VCaP (cell line): ENCODE measurements at regions not wholly inside any gene's neighbourhood (a gene's known extent, or its start where the extent isn't known, plus 50 kb on each side); places are given as distances from the start of the nearest gene placed in this dataset.
"Not testable (repeated sequence)": the region's sequence is repeated elsewhere in the genome, so short reads cannot be mapped to it uniquely, and the experiment has no call there.

Experiments used
- H3K27ac ChIP-seq: fragments of 450-650 bp; 2 replicates; pipeline ENCODE4 v1.5.1; 2017
- CTCF ChIP-seq: fragments of 450-650 bp; conservative IDR thresholded peaks from 2 replicates; pipeline ENCODE4 v1.5.1; 2017; ENCODE audit warnings: mild to moderate bottlenecking, moderate library complexity

- TF ChIP-seq CTCF = no peak
- no peak overlapping the region for H3K27ac ChIP-seq
These were observed 1355.1 kb upstream of the SLC39A10 start for GRCh38 chr2:194301946-194302345.

- no peak for TF ChIP-seq CTCF
- no peak overlapping the region for H3K27ac ChIP-seq
These were observed 1362.9 kb upstream of the SLC39A10 start for GRCh38 chr2:194294156-194294555.

GRCh38 chr2:194291104-194291503 is 1365.9 kb upstream of the SLC39A10 start:
- TF ChIP-seq CTCF = no peak

GRCh38 chr2:194289712-194290346 is 1367.2 kb upstream of the SLC39A10 start:
- no peak overlapping the region for H3K27ac ChIP-seq
- TF ChIP-seq CTCF = no peak

More at GRCh38 chr2:194291104-194291503, 1365.9 kb upstream of the SLC39A10 start:
- no peak overlapping the region for H3K27ac ChIP-seq

- not testable (repeated sequence) for H3K27ac ChIP-seq
These were observed 1380.4 kb upstream of the SLC39A10 start for GRCh38 chr2:194276667-194277066.

- no peak for TF ChIP-seq CTCF
- H3K27ac ChIP-seq = no peak overlapping the region
These were observed 1385.6 kb upstream of the SLC39A10 start for GRCh38 chr2:194271293-194271961.

GRCh38 chr2:194270648-194271047 is 1386.4 kb upstream of the SLC39A10 start:
- no peak for TF ChIP-seq CTCF

GRCh38 chr2:194264586-194264985 is 1392.4 kb upstream of the SLC39A10 start:
- TF ChIP-seq CTCF = no peak
- no peak overlapping the region for H3K27ac ChIP-seq

More at GRCh38 chr2:194270648-194271047, 1386.4 kb upstream of the SLC39A10 start:
- H3K27ac ChIP-seq = no peak overlapping the region
